H1 (cell line): ENCODE measurements at regions not wholly inside any gene's neighbourhood (a gene's known extent, or its start where the extent isn't known, plus 50 kb on each side); places are given as distances from the start of the nearest gene placed in this dataset.

Experiments
- CHD1 ChIP-seq: IDR thresholded peaks from 2 replicates; pipeline ENCODE4 v1.6.1; 2012; ENCODE audit warnings: low read depth, low read length, improper control_type of control experiment
- CTCF ChIP-seq, 3 experiments: IDR thresholded peaks; 1 replicate in 2 of 3; 2 replicates in 1 of 3; pipeline versions ENCODE4 v1.5.1 to v1.6.1; 2011; ENCODE audit warnings: low read length in 3 of 3, mild to moderate bottlenecking in 3 of 3, inconsistent platforms in 2 of 3, low read depth in 1 of 3, moderate library complexity in 1 of 3; ENCODE audit not compliant: insufficient read depth in 1 of 3; ENCODE audit errors: control extremely low read depth in 1 of 3
- EZH2 ChIP-seq: fragments of 200-600 bp; sonication (generic); IDR thresholded peaks from 2 replicates; pipeline ENCODE4 v1.7.1; 2012; ENCODE audit warnings: low read depth, mild to moderate bottlenecking, moderate library complexity, low read length, inconsistent platforms; ENCODE audit not compliant: severe bottlenecking
- HDAC2 ChIP-seq, 2 experiments: fragments of 300-600 bp in 1 of 2; sonication (generic) in 1 of 2; IDR thresholded peaks; 2 replicates each; pipeline ENCODE4 v1.6.1; 2011 to 2012; ENCODE audit warnings: low read depth in 2 of 2, low read length in 2 of 2, mild to moderate bottlenecking in 2 of 2, moderate library complexity in 2 of 2, borderline replicate concordance in 1 of 2, inconsistent platforms in 1 of 2
- POLR2A ChIP-seq, 2 experiments: IDR thresholded peaks; 1 replicate in 1 of 2; 2 replicates in 1 of 2; pipeline ENCODE4 v1.6.1; 2011; ENCODE audit warnings: low read depth in 2 of 2, low read length in 2 of 2, mild to moderate bottlenecking in 2 of 2; ENCODE audit errors: control extremely low read depth in 1 of 2
- SP1 ChIP-seq: IDR thresholded peaks from 2 replicates; pipeline ENCODE4 v1.6.1; 2011; ENCODE audit warnings: low read depth, low read length
- USF2 ChIP-seq: IDR thresholded peaks from 2 replicates; pipeline ENCODE4 v1.6.1; 2011; ENCODE audit warnings: low read length, improper control_type of control experiment
- YY1 ChIP-seq: IDR thresholded peaks from 2 replicates; pipeline ENCODE4 v1.6.1; 2011; ENCODE audit warnings: low read depth, mild to moderate bottlenecking, low read length

GRCh38 chr20:48502016-48502415, 325.8 kb downstream of the PREX1 start:
- TF ChIP-seq CTCF (IDR thresholded peaks at IDR 0.05; ENCODE audit: control extremely low read depth in 1 of 3, insufficient read depth in 1 of 3, low read depth in 1 of 3, low read length in 3 of 3) (no peak), EZH2 (no peak), POLR2A (IDR thresholded peaks at IDR 0.05; ENCODE audit: control extremely low read depth in 1 of 2, low read depth in 2 of 2, low read length in 2 of 2) (no peak), SP1 (no peak), YY1 (no peak), HDAC2 (IDR thresholded peaks at IDR 0.05; ENCODE audit: borderline replicate concordance in 1 of 2, low read depth in 2 of 2, low read length in 2 of 2) (no peak), CHD1 (no peak), USF2 (no peak)
